ENCODE measurements at regions not wholly inside any gene's neighbourhood (a gene's known extent, or its start where the extent isn't known, plus 50 kb on each side); places are given as distances from the start of the nearest gene placed in this dataset.

DNA sequence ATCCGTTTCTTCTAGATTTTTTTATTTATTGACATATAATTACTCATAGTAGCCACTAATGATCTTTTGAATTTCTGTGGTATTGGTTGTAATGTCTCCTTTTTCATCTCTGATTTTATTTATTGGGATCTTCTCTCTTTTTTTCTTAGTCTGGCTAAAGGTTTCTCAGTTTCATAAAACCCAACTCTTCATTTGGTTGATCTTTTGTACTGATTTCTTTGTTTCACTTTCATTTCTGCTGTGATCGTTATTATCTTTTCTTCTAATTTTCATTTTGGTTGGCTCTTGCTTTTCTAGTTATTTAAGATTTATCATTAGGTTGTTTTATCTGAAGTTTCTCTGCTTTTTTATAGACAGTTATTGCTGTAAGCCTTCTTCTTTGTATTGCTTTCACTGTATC, 463.6 kb upstream of the CRIM1 start:
- H3K27me3 ChIP-seq, result no peaks in the 10 kb centered on the region
- H3K4me1 ChIP-seq, result no peaks in the 10 kb centered on the region
- no peak overlapping the region for H3K27ac ChIP-seq
- peak overlapping the region in 1 of 3 donors; percentile 14 for H3K4me3 ChIP-seq
- H3K9me3 ChIP-seq, result no peaks in the 10 kb centered on the region
- 34% methylated on average over 2 of the region's 2 CpGs for WGBS (ENCODE audit: insufficient coverage, low coverage, low lambda C conversion rate, missing lambda C conversion rate)
- intact Hi-C loops (cut with DNase I), result no loop called here
- ATAC-seq, result no peak
- no peak for TF ChIP-seq CTCF (IDR thresholded peaks at IDR 0.05)
- TF ChIP-seq POLR2A (IDR thresholded peaks at IDR 0.05), result no peak
- no peaks in the 10 kb centered on the region for H3K36me3 ChIP-seq
- DNase-seq, result no peak

DNA sequence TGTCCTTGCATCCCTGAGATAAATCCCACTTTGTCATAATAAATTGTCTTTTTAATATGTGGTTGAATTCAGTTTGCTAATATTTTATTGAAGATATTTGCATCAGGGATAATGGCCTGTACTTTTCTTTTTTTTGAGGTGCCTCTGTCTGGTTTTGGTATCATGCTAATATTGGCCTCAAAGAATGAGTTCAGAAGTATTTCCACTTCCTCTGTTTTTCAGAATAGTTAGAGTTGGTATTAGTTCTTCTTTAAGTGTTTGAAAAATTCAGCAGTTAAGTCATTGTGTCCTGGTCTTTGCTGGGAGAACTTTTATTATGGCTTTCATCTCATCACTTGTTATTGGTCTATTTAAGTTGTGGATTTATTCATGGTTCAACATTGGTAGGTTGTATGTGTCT, 464.1 kb upstream of the CRIM1 start:
- DNase-seq (no peak), ATAC-seq (no peak)
- Histone ChIP-seq H3K9me3 (no peaks in the 10 kb centered on the region), H3K4me3 (no peak overlapping the region), H3K27ac (no peak overlapping the region), H3K27me3 (no peaks in the 10 kb centered on the region), H3K4me1 (no peaks in the 10 kb centered on the region), H3K36me3 (no peaks in the 10 kb centered on the region)
- TF ChIP-seq CTCF (IDR thresholded peaks at IDR 0.05) (no peak), POLR2A (IDR thresholded peaks at IDR 0.05) (no peak)
- intact Hi-C loops (cut with DNase I), result no loop called here

DNA sequence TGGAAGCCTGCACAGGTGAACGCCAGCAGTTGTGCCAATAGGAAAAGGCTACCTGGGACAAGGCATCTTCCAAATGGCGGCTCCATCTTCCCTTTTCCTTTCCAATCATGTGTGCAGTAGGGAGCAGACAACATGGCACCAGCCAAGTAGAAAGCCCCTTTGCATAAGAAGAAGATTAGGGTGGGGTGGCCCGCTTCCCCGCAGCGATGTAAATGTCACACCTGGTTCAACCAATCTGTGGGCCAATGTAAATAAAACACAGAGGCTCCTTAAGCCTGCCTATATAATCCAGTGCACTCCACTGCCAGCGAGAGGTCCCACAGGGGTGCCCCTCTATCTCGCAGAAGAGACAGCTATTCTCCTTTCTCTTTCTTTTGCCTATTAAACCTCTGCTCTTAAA, 468.4 kb upstream of the CRIM1 start:
- Histone ChIP-seq H3K27me3 (no peaks in the 10 kb centered on the region), H3K4me1 (no peaks in the 10 kb centered on the region), H3K4me3 (no peak overlapping the region), H3K9me3 (no peaks in the 10 kb centered on the region), H3K27ac (no peak overlapping the region), H3K36me3 (no peaks in the 10 kb centered on the region)
- intact Hi-C loops (cut with DNase I), result no loop called here
- no peak for DNase-seq
- WGBS (ENCODE audit: insufficient coverage, low coverage, low lambda C conversion rate, missing lambda C conversion rate), result 40% methylated on average over 2 of the region's 7 CpGs
- ATAC-seq, result no peak
- TF ChIP-seq CTCF (IDR thresholded peaks at IDR 0.05) (no peak), POLR2A (IDR thresholded peaks at IDR 0.05) (no peak)

- intact Hi-C loops (cut with DNase I), result no loop called here
- no peak for DNase-seq
Measured at GRCh38 chr2:35873921-35874320, 481.7 kb upstream of the CRIM1 start.

More at GRCh38 chr2:35873921-35874320, 481.7 kb upstream of the CRIM1 start:
- H3K9me3 ChIP-seq, result no peaks in the 10 kb centered on the region
- H3K4me3 ChIP-seq, result no peak overlapping the region
- no peaks in the 10 kb centered on the region for H3K4me1 ChIP-seq
- no peak for TF ChIP-seq POLR2A (IDR thresholded peaks at IDR 0.05)
- TF ChIP-seq CTCF (IDR thresholded peaks at IDR 0.05), result no peak
- H3K27me3 ChIP-seq, result no peaks in the 10 kb centered on the region
- H3K27ac ChIP-seq, result no peak overlapping the region
- H3K36me3 ChIP-seq, result no peaks in the 10 kb centered on the region
- 67% methylated on average over 4 of the region's 4 CpGs for WGBS (ENCODE audit: insufficient coverage, low coverage, low lambda C conversion rate, missing lambda C conversion rate)
- no peak for ATAC-seq

All from right lobe of liver (tissue), 6 donors.